Upper lobe of right lung (tissue), 1 donor: ENCODE measurements at regions not wholly inside any gene's neighbourhood (a gene's known extent, or its start where the extent isn't known, plus 50 kb on each side); places are given as distances from the start of the nearest gene placed in this dataset.

Experiments used
- ATAC-seq: fragments of 200-7000 bp; cut with Tn5 transposase; one replicate; pipeline ENCODE4 v1.9.1; 2020; ENCODE audit warnings: mild to moderate bottlenecking, moderate library complexity
- DNase-seq: peaks from one replicate; pipeline ENCODE4 v3.0.0-alpha.2; 2020
- H3K27ac ChIP-seq: fragments of 200-600 bp; one replicate; pipeline ENCODE4 v1.8.0; 2022
- H3K27me3 ChIP-seq: fragments of 200-600 bp; one replicate; pipeline ENCODE4 v1.8.0; 2022; ENCODE audit warnings: mild to moderate bottlenecking
- H3K36me3 ChIP-seq: fragments of 200-600 bp; one replicate; pipeline ENCODE4 v1.8.0; 2022
- H3K4me1 ChIP-seq: fragments of 200-600 bp; one replicate; pipeline ENCODE4 v1.8.0; 2022
- H3K4me3 ChIP-seq: fragments of 200-600 bp; one replicate; pipeline ENCODE4 v1.8.0; 2022; ENCODE audit warnings: mild to moderate bottlenecking
- H3K9me3 ChIP-seq: fragments of 200-600 bp; one replicate; pipeline ENCODE4 v1.8.0; 2022
- intact Hi-C: fragments of 100-400 bp; cut with DNase I; formaldehyde crosslinking; loops from one replicate; pipeline ENCODE4 v1.11.0; 2022
- TF ChIP-seq, protein P1 (sequence below): fragments of 200-600 bp; IDR thresholded peaks from one replicate; pipeline ENCODE4 v1.8.0; 2022; ENCODE audit warnings: antibody characterized with exemption
- donor health status: DM: no; HTN: yes; CAD: no; lungs with severe emphysema.

DNA sequence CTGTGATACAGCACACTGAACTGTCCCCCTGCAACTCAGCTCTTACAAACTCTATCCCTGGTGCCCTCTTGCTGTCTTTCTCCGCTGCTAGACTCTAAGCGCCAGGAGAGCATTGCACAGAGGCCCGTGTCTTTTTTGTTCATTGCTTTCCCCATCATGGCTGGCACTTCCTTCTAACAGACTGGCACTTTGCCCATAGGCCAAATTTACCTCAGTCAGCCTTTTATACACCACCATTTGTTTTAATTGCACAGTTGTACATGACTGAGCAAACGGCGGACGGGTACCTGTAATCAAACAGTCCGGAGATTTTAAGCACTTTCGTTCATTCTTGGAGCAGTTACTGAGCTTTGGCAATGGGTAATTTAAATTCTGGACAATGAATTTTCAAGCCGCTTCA is 102.2 kb upstream of the CLINT1 start:
- no peaks in the 10 kb centered on the region for H3K27me3 ChIP-seq
- intact Hi-C loops: no loop called here
- ATAC-seq (no peak), DNase-seq (no peak)
- no peaks in the 10 kb centered on the region for H3K4me1 ChIP-seq
- H3K36me3 ChIP-seq: no peaks in the 10 kb centered on the region
- H3K4me3 ChIP-seq: no peak overlapping the region
- no peaks in the 10 kb centered on the region for H3K9me3 ChIP-seq
- TF ChIP-seq, protein P1, sequence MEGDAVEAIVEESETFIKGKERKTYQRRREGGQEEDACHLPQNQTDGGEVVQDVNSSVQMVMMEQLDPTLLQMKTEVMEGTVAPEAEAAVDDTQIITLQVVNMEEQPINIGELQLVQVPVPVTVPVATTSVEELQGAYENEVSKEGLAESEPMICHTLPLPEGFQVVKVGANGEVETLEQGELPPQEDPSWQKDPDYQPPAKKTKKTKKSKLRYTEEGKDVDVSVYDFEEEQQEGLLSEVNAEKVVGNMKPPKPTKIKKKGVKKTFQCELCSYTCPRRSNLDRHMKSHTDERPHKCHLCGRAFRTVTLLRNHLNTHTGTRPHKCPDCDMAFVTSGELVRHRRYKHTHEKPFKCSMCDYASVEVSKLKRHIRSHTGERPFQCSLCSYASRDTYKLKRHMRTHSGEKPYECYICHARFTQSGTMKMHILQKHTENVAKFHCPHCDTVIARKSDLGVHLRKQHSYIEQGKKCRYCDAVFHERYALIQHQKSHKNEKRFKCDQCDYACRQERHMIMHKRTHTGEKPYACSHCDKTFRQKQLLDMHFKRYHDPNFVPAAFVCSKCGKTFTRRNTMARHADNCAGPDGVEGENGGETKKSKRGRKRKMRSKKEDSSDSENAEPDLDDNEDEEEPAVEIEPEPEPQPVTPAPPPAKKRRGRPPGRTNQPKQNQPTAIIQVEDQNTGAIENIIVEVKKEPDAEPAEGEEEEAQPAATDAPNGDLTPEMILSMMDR: no peak
- H3K27ac ChIP-seq: no peak overlapping the region

DNA sequence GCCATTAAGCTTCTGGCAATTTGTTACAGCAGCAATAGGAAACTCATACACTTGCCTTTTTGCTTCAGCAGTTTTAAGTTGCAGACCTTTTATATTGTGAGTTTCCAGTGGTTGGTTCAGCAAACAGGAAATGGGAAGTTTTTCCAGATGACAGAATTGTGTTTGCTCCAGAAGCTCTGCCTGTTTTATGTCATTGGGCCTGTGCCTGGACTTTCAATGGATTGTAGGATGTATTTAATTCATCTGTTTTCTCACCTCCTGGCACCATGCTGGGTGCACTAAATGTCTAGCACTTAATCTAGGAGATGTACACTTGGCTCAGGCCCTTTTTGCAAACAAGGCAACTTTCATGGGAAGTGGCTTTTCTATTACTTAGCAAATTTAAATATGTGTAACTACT is 100.4 kb upstream of the CLINT1 start:
- H3K36me3 ChIP-seq: no peaks in the 10 kb centered on the region
- no peaks in the 10 kb centered on the region for H3K4me1 ChIP-seq
- no peaks in the 10 kb centered on the region for H3K27me3 ChIP-seq
- intact Hi-C loops: no loop called here
- H3K27ac ChIP-seq: no peak overlapping the region
- H3K4me3 ChIP-seq: no peak overlapping the region
- DNase-seq: no peak
- TF ChIP-seq, protein P1: no peak
- H3K9me3 ChIP-seq: no peaks in the 10 kb centered on the region
- ATAC-seq: no peak

DNA sequence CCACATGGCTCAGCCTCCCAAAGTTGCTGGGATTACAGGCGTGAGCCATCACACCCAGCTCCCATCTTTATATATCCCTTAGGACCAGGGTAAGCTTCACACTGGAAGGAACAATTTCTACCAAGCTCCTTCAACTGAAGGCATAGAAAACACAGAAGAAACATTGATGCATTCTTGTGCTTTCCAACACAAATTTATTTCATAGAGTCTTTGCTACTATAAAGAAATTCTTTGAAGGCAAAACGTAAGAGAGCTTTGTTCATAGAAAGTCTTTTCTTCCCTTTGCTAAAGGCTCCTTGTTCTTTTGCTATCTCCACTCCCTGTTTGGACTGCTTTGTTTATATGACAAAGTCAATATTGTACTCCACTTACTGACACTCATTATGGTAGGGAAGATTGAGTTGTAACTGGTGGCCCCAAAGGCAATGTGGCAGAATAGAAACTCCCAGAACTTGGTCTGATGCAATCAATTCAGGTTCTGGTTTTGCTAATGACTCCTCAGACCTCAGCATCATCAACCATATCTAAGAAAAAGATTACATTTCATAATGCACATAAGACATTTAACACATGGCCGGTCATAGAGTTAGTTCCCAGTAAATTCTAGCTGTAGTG is 97.4 kb upstream of the CLINT1 start:
- no peaks in the 10 kb centered on the region for H3K36me3 ChIP-seq
- H3K9me3 ChIP-seq: no peaks in the 10 kb centered on the region
- TF ChIP-seq, protein P1: no peak
- H3K27ac ChIP-seq: no peak overlapping the region
- H3K4me3 ChIP-seq: no peak overlapping the region
- no peaks in the 10 kb centered on the region for H3K4me1 ChIP-seq
- intact Hi-C loops: no loop called here
- no peaks in the 10 kb centered on the region for H3K27me3 ChIP-seq
- DNase-seq (no peak), ATAC-seq (peak; percentile 17)

DNA sequence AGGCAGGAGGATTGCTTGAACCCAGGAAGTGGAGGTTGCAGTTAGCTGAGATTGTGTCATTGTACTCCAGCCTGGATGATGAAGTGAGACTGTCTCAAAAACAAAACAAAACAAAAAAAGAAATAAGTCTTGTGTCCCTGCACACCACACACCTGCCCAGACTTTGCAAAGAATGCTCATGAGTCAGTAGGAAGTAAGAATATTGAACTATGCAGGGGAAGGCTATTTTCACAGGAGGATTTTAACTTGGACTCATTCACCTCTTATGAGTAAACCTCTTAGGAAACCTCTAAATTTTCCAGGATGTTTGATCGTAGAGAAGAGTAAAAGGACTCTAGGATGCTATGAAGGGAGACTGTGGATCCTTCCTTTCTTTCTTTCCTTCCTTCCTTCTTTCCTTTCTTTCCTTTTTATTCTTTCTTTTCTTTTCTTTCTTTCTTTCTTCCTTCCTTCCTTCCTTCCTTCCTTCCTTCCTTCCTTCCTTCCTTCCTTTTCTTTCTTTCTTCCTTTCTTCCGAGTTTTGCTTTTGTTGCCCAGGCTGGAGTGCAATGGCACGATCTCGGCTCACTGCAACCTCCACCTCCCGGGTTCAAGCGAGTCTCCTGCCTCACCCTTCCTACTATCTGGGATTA is 96.7 kb upstream of the CLINT1 start:
- ATAC-seq (no peak), DNase-seq (no peak)
- TF ChIP-seq, protein P1: no peak
- intact Hi-C loops: no loop called here
- no peak overlapping the region for H3K27ac ChIP-seq
- H3K4me3 ChIP-seq: no peak overlapping the region
- no peaks in the 10 kb centered on the region for H3K4me1 ChIP-seq
- no peaks in the 10 kb centered on the region for H3K9me3 ChIP-seq
- no peaks in the 10 kb centered on the region for H3K36me3 ChIP-seq
- H3K27me3 ChIP-seq: no peaks in the 10 kb centered on the region

DNA sequence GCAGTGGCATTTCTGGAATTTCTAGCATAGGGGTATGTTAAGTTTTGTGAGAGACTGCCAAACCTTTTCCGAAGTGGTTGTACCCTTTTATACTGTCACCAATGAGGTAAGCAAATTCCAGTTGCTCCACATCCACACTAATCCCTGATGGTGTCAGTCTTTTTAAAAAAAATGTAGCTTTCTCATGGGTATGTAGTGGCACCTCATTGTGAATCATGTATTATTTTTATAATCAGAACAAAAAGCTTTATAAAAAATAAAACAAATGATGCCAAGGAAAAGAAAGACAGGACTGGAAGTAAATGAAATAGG is 93.4 kb upstream of the CLINT1 start:
- intact Hi-C loops: no loop called here

More for the DNA sequence above, 93.4 kb upstream of the CLINT1 start:
- ATAC-seq: no peak
- Histone ChIP-seq H3K27me3 (no peaks in the 10 kb centered on the region), H3K4me3 (no peak overlapping the region), H3K9me3 (no peaks in the 10 kb centered on the region), H3K4me1 (no peaks in the 10 kb centered on the region), H3K27ac (no peak overlapping the region), H3K36me3 (no peaks in the 10 kb centered on the region)
- TF ChIP-seq, protein P1: no peak
- DNase-seq: no peak
